AG10803 (cell line): ENCODE measurements at regions not wholly inside any gene's neighbourhood (a gene's known extent, or its start where the extent isn't known, plus 50 kb on each side); places are given as distances from the start of the nearest gene placed in this dataset.

Experiments
- DNase-seq: peaks from one replicate; pipeline ENCODE4 v3.0.0; 2010; ENCODE audit warnings: low read depth
- H3K4me3 ChIP-seq: 2 replicates; pipeline ENCODE4 v1.5.1; 2011; ENCODE audit warnings: mild to moderate bottlenecking, low read length, control low read depth
- CTCF ChIP-seq: conservative IDR thresholded peaks from 2 replicates; pipeline ENCODE4 v1.5.1; 2011; ENCODE audit warnings: mild to moderate bottlenecking, low read length, control low read depth, inconsistent platforms

- H3K4me3 ChIP-seq = no peak overlapping the region
- TF ChIP-seq CTCF = no peak
- DNase-seq = no peak
These were observed 522.1 kb downstream of the NR4A2 start for GRCh38 chr2:155810411-155810810.

GRCh38 chr2:155802888-155803287, 529.6 kb downstream of the NR4A2 start:
- no peak for DNase-seq
- no peak for TF ChIP-seq CTCF
- H3K4me3 ChIP-seq = no peak overlapping the region

GRCh38 chr2:155792666-155793065, 539.9 kb downstream of the NR4A2 start:
- H3K4me3 ChIP-seq = no peak overlapping the region
- no peak for TF ChIP-seq CTCF

GRCh38 chr2:155770516-155770915, 562.0 kb downstream of the NR4A2 start:
- no peak overlapping the region for H3K4me3 ChIP-seq
- TF ChIP-seq CTCF = no peak
- no peak for DNase-seq

More at GRCh38 chr2:155792666-155793065, 539.9 kb downstream of the NR4A2 start:
- no peak for DNase-seq

GRCh38 chr2:155766342-155767115, 566.0 kb downstream of the NR4A2 start:
- no peak overlapping the region for H3K4me3 ChIP-seq
- no peak for TF ChIP-seq CTCF
- no peak for DNase-seq

GRCh38 chr2:155755481-155755880, 577.0 kb downstream of the NR4A2 start:
- DNase-seq = no peak

More at GRCh38 chr2:155755481-155755880, 577.0 kb downstream of the NR4A2 start:
- no peak overlapping the region for H3K4me3 ChIP-seq
- TF ChIP-seq CTCF = no peak
